HFF-Myc (cell line): ENCODE measurements at regions not wholly inside any gene's neighbourhood (a gene's known extent, or its start where the extent isn't known, plus 50 kb on each side); places are given as distances from the start of the nearest gene placed in this dataset.

ENCODE experiments used
- DNase-seq: peaks from one replicate; pipeline ENCODE4 v3.0.0-alpha.2; 2011; ENCODE audit warnings: low read depth; ENCODE audit errors: extremely low read depth
- H3K4me3 ChIP-seq: replicated peaks from 2 replicates; pipeline ENCODE4 v1.5.1; 2011; ENCODE audit warnings: low read depth, mild to moderate bottlenecking, control low read depth, low read length
- CTCF ChIP-seq: IDR thresholded peaks from 2 replicates; pipeline ENCODE4 v1.5.1; 2012; ENCODE audit warnings: mild to moderate bottlenecking, low read depth, low read length, control low read depth; ENCODE audit errors: missing control alignments

- H3K4me3 ChIP-seq, result no peak overlapping the region
- TF ChIP-seq CTCF, result no peak
- no peak for DNase-seq
Measured at GRCh38 chr4:132865458-132865857, 283.6 kb upstream of the PCDH10 start.

- no peak overlapping the region for H3K4me3 ChIP-seq
- DNase-seq, result no peak
- no peak for TF ChIP-seq CTCF
Measured at GRCh38 chr4:132865922-132866321, 283.2 kb upstream of the PCDH10 start.

- no peak overlapping the region for H3K4me3 ChIP-seq
- DNase-seq, result no peak
- no peak for TF ChIP-seq CTCF
Measured at GRCh38 chr4:132866616-132867015, 282.5 kb upstream of the PCDH10 start.

GRCh38 chr4:132893787-132894186 lies 255.3 kb upstream of the PCDH10 start:
- TF ChIP-seq CTCF, result no peak
- no peak overlapping the region for H3K4me3 ChIP-seq
- no peak for DNase-seq

- DNase-seq, result no peak
- no peak overlapping the region for H3K4me3 ChIP-seq
- no peak for TF ChIP-seq CTCF
Measured at GRCh38 chr4:132901224-132901623, 247.9 kb upstream of the PCDH10 start.

- H3K4me3 ChIP-seq, result no peak overlapping the region
- DNase-seq, result no peak
- TF ChIP-seq CTCF, result no peak
Measured at GRCh38 chr4:132910229-132910748, 238.8 kb upstream of the PCDH10 start.

GRCh38 chr4:132918096-132918495 lies 231.0 kb upstream of the PCDH10 start:
- H3K4me3 ChIP-seq, result no peak overlapping the region
- no peak for DNase-seq
- TF ChIP-seq CTCF, result no peak
